HG03139 (cell line): ENCODE measurements at regions not wholly inside any gene's neighbourhood (a gene's known extent, or its start where the extent isn't known, plus 50 kb on each side); places are given as distances from the start of the nearest gene placed in this dataset.

Source experiments
- ATAC-seq: cut with Tn5 transposase; IDR thresholded peaks from one replicate; pipeline ENCODE4 v1.9.1; 2021; ENCODE audit not compliant: unreplicated experiment

- ATAC-seq: no peak
Measured at GRCh38 chr14:44154874-44155273, 352.2 kb downstream of the FSCB start.

DNA sequence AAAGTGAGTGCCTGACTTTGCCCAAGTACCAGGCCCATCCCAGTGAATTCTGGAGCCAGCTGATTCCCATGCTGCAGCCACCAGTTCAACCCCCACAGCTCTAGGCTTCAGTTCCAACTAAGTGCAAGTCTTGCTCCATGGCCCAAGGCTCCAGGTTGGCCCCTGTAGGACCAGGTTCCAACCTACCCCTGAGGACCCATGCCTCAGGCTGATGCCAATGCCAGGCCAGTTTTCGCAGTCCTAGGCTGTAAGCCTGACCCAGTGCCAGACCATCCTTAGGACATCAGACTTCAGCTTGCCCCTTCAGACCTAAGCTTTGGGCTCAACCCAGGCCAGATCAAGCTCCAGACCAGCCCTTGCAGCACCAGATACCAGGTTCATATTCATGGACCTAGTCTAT is 352.6 kb downstream of the FSCB start:
- ATAC-seq: no peak

GRCh38 chr14:44151130-44151820 is 355.8 kb downstream of the FSCB start:
- ATAC-seq: no peak

GRCh38 chr14:44149597-44149996 is 357.5 kb downstream of the FSCB start:
- no peak for ATAC-seq

DNA sequence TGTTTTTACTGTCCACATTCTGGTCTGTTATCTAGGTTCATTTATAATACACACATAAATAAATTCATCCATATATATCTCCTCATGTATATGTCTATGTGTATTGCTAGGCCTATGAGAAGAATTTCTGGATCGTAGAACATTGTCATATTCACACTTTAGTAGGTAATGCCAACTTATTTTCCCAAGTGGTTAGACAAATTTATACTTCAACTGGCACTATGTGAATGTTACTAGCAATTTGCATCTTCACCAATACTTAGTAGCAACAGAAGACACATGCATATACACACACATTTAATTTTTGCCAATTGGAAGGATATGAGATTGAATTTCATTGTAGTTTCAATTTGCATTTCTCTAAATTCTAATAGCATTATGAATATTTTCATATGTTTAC is 365.1 kb downstream of the FSCB start:
- no peak for ATAC-seq

- ATAC-seq: no peak
Measured at GRCh38 chr14:44135972-44136371, 371.1 kb downstream of the FSCB start.

DNA sequence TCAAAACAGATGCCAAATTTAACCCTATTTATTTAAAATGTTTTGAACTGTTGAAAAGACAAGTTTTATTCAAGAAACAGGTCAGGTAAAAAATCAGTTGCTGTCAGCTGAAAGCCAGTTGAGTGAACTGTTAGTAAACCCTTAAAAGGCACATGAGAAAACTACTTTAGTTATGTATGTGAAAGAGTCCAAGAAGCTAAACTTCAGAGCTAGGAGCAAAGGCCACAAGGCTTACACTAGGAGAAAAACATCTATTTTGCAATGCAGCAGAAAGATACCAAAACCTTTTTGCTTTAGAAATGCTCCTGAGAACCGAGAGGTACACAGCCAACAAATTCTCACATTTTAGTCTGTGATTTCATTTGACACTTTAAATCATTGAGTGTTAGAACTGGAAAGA is 375.2 kb downstream of the FSCB start:
- ATAC-seq: no peak

GRCh38 chr14:44113769-44114730 is 393.0 kb downstream of the FSCB start:
- ATAC-seq: no peak

GRCh38 chr14:44112774-44113460 is 394.2 kb downstream of the FSCB start:
- ATAC-seq: no peak

DNA sequence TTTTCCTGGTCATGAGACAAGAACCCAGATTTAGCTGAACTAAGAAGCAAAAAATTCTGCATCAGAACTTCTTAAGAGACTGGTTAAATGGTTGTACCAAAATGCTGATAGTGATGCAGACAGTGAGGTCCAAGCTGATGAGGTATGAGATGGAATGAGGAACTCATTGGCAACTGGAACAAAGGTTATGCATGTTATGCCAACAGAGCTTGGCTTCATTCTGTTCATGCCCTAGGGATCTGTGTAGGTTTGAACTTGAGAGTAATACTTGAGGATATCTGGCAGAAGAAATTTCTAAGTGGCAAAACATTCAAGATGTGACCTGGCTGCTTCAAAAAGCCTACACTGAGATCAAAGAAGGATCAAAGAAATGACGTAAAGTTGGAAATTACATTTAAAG is 398.0 kb downstream of the FSCB start:
- no peak for ATAC-seq

DNA sequence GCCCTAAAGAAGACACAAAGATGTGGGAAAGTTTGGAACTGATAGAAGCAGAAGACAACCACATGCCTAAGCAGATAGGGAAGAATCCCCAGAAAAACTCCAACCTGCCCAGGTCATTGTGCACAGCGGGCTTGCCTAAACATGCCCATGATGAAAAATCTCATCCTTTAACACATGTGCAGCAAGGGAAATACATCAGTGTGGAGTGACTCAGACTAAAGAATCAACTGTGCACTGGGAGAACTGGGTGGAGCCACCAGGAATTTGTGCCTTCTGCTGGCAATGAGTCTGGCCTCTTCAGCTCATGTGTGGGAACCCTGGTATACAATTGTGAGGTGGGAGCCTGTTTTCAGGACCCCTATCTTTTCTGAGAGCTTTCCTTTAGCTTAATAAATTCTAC is 398.5 kb downstream of the FSCB start:
- ATAC-seq: no peak

- no peak for ATAC-seq
Measured at GRCh38 chr14:44107156-44107555, 399.9 kb downstream of the FSCB start.

- no peak for ATAC-seq
Measured at GRCh38 chr14:44099743-44100488, 407.2 kb downstream of the FSCB start.

DNA sequence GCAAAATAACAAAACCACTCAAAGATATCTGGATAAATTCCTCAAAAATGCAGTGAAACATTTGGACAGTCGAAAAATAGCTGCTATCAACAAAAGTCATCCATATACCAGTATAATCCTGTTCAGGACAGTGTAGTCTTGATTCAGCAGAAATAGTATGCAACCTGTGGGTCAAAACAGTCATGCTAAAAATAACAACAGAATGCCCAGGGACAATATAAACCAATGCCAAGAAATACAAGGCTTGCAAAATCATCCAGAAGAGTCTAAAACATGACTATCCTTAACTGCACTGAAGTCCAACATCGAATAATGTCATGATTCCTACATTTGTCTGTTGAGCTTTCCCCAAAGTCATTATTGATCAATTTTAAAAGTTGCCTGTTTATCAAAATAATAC is 425.9 kb downstream of the FSCB start:
- ATAC-seq: no peak

GRCh38 chr14:44070046-44070445 is 437.0 kb downstream of the FSCB start:
- ATAC-seq: no peak

DNA sequence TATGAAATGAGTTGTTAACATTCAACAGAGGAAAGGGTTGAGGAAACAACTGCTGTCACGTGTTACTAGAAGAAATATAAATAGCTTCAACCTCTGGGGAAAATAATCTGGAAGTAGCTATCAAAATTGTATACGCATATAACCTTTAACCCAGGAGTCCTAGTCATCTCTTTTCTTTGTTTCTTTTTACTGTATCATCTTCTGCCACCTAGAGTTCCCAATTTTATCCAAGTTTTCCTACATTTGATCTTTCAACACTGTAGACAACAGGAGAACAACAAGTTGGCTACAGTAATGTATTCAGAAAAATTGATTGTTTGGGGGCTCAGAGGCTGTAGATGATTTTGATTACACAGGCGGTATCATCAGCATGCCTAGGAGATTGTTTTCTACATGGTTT is 453.7 kb downstream of the FSCB start:
- ATAC-seq: no peak

DNA sequence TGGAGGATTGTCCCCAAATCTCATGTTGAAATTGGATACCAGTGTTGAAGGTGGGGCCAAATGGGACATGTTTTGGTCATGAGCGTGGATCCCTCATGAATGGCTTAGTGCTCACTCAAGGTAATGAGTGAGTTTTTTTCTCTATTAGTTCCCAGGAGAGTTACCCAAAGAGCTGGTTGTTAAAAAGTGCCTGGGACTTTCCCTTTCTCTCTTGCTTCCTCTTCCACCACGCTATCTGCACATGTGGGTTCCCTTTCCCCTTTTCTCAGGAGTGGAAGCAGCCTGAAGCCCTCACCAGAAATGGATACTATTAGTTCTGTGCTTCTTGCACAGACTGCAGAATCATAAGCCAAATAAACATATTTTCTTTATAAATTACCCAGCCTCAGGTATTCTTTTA is 465.4 kb downstream of the FSCB start:
- no peak for ATAC-seq

GRCh38 chr14:44040561-44040960 is 466.5 kb downstream of the FSCB start:
- ATAC-seq: no peak

GRCh38 chr14:44036248-44036647 is 470.8 kb downstream of the FSCB start:
- ATAC-seq: no peak

DNA sequence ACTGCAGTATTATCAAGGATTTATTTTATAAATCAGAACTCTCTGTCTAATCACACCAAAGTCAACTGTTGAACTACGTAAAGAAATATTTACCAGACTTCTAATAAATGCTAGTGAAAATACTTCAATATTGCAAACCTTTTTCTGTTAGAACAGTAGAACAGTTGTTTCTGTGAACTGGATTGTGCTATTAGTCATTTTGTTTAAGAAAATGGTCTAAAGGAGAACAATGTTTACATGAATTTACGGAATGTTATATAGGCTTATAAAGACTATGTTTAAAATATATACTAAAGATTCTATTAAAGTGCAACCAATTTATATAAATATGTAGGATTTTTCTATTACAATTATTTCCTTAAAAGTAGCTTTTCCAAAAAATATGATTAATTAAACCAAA is 471.4 kb downstream of the FSCB start:
- ATAC-seq: no peak

DNA sequence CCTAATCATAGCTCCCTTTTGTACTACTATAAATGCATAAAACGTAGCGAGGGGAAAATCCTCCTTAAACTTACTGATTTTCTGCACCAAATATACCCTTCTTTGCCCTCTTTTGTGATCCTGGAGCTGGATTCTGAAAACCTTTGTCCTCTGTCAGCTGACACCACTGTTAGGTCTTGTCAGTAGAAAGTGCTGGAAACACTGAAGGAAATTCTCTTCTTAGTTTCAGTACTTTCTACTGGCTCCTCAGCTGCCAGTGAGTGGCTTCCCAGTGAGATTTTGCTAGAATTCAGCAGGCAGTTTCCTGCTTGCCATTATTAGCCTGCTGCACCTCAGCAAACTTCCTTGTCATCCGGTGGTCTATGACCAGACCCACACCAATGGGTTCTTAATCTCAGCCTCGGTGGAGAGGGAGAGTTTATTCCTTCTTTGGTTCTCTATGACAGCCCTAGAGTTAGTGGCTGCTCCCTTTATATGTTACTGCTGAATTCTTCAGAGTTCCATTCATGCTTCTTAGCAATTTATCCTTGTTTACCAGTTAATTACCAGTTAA is 476.2 kb downstream of the FSCB start:
- no peak for ATAC-seq
